ENCODE measurements at regions not wholly inside any gene's neighbourhood (a gene's known extent, or its start where the extent isn't known, plus 50 kb on each side); places are given as distances from the start of the nearest gene placed in this dataset.

DNA sequence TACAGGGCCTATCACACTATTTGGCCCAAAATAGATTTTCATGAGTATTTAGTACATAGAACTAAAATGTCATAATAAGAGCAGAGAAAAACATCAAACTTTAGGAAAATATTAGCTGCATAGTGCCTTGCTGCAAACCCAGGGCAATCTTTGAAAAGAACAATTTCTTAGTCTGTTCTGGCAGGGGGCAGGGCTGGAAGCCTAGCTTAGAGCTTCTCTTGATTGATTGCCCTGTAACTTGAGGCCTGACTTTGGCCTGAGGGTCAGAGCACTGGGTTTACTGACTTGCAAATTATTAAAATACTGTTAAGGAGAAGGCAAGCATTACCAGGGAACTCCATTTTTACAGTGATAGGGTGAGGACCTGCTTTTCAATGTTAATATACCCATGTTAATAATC, 115.8 kb upstream of the SPAG17 start:
- Histone ChIP-seq H3K36me3 (ENCODE audit: control insufficient read depth in 2 of 2, extremely low read depth in 1 of 2, insufficient read depth in 1 of 2, low read length in 1 of 2) (no peaks in the 10 kb centered on the region), H3K4me3 (ENCODE audit: control insufficient read depth in 1 of 2, extremely low read depth in 1 of 2, low read length in 1 of 2) (no peak overlapping the region), H3K27ac (ENCODE audit: low read length) (no peak overlapping the region), H3K9me3 (no peaks in the 10 kb centered on the region), H3K27me3 (replicated peaks in 1 of 2; ENCODE audit: control insufficient read depth in 2 of 2, extremely low read depth in 1 of 2, insufficient read depth in 2 of 2, low read length in 1 of 2) (no peaks in the 10 kb centered on the region), H3K4me1 (ENCODE audit: control insufficient read depth in 1 of 2, extremely low read depth in 1 of 2, insufficient read depth in 2 of 2, low read length in 2 of 2) (no peaks in the 10 kb centered on the region)
- ATAC-seq (replicated peaks in 1 of 4) = no peak
- Mint-ChIP-seq H3K27me3 (no peaks in the 10 kb centered on the region), H3K9me3 (peaks cover 0 to 5% (median 4%) of the 10 kb centered on the region in 3 donors), H3K4me3 (no peak overlapping the region), H3K36me3 (no peaks in the 10 kb centered on the region), H3K27ac (no peak overlapping the region), H3K4me1 (no peaks in the 10 kb centered on the region)
- ChIA-PET POLR2A (no interaction called here), CTCF (no interaction called here)
- no peak for DNase-seq

DNA sequence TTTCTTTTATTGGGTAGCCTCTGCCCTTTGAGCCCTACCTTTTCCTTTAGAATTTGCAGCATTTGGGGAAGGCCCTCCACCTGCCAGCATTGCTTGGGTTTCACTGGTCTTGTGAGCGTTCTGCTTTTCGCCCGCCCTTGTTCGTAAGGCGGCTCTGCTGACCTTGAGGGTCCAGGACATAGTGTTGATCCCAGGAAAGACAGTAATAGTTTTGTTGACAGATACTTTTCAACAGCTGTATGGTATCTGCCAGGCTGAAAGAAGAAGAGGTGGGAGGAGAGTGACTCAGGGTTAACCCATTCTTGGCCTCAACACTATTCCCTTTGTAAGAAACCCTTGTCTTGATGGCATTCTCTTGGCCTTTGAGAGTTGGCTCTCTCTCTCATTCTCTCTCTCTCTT, 113.4 kb upstream of the SPAG17 start:
- Histone ChIP-seq H3K27me3 (replicated peaks in 1 of 2; ENCODE audit: control insufficient read depth in 2 of 2, extremely low read depth in 1 of 2, insufficient read depth in 2 of 2, low read length in 1 of 2) (no peaks in the 10 kb centered on the region), H3K4me3 (ENCODE audit: control insufficient read depth in 1 of 2, extremely low read depth in 1 of 2, low read length in 1 of 2) (no peak overlapping the region), H3K9me3 (no peaks in the 10 kb centered on the region), H3K36me3 (ENCODE audit: control insufficient read depth in 2 of 2, extremely low read depth in 1 of 2, insufficient read depth in 1 of 2, low read length in 1 of 2) (no peaks in the 10 kb centered on the region), H3K27ac (ENCODE audit: low read length) (no peak overlapping the region), H3K4me1 (ENCODE audit: control insufficient read depth in 1 of 2, extremely low read depth in 1 of 2, insufficient read depth in 2 of 2, low read length in 2 of 2) (no peaks in the 10 kb centered on the region)
- H3K4me3 Mint-ChIP-seq = no peak overlapping the region
- H3K36me3 Mint-ChIP-seq = no peaks in the 10 kb centered on the region
- no peak for ATAC-seq (replicated peaks in 1 of 4)
- POLR2A ChIA-PET = no interaction called here
- no peak for DNase-seq
- H3K4me1 Mint-ChIP-seq = no peaks in the 10 kb centered on the region
- H3K9me3 Mint-ChIP-seq = peaks cover 0 to 5% (median 4%) of the 10 kb centered on the region in 3 donors
- H3K27ac Mint-ChIP-seq = no peak overlapping the region
- 100% methylated on average over 1 of the region's 5 CpGs for WGBS (ENCODE audit: insufficient coverage)
- H3K27me3 Mint-ChIP-seq = no peaks in the 10 kb centered on the region
- CTCF ChIA-PET = no interaction called here

DNA sequence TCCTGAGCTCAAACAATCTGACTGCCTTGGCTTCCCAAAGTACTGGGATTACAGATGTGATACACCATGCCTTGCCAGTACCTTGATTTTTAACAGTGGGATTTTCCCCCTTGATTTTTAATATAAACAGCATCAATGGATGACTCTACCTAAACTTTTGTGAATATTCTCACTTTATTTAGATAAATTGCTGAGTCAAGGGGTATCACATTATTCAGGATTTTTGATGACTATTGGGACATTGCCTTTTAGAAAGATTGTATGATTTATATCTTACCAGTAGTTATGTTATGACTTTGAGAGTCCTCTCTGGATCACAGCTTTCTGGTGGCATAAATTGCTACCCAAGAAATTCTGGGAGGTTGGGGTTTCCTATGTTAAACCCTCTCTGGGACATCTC, 112.5 kb upstream of the SPAG17 start:
- no peaks in the 10 kb centered on the region for H3K4me1 Mint-ChIP-seq
- no peak for ATAC-seq (replicated peaks in 1 of 4)
- H3K27me3 ChIP-seq (replicated peaks in 1 of 2; ENCODE audit: control insufficient read depth in 2 of 2, extremely low read depth in 1 of 2, insufficient read depth in 2 of 2, low read length in 1 of 2) = no peaks in the 10 kb centered on the region
- POLR2A ChIA-PET = no interaction called here
- no peak overlapping the region for H3K27ac ChIP-seq (ENCODE audit: low read length)
- no peak overlapping the region for H3K4me3 ChIP-seq (ENCODE audit: control insufficient read depth in 1 of 2, extremely low read depth in 1 of 2, low read length in 1 of 2)
- peaks cover 0 to 7% (median 5%) of the 10 kb centered on the region in 3 donors for H3K9me3 Mint-ChIP-seq
- no peak overlapping the region for H3K4me3 Mint-ChIP-seq
- H3K4me1 ChIP-seq (ENCODE audit: control insufficient read depth in 1 of 2, extremely low read depth in 1 of 2, insufficient read depth in 2 of 2, low read length in 2 of 2) = no peaks in the 10 kb centered on the region
- H3K36me3 Mint-ChIP-seq = no peaks in the 10 kb centered on the region
- no peaks in the 10 kb centered on the region for H3K27me3 Mint-ChIP-seq
- H3K36me3 ChIP-seq (ENCODE audit: control insufficient read depth in 2 of 2, extremely low read depth in 1 of 2, insufficient read depth in 1 of 2, low read length in 1 of 2) = no peaks in the 10 kb centered on the region
- DNase-seq = no peak
- CTCF ChIA-PET = no interaction called here
- H3K9me3 ChIP-seq = no peaks in the 10 kb centered on the region
- H3K27ac Mint-ChIP-seq = no peak overlapping the region

DNA sequence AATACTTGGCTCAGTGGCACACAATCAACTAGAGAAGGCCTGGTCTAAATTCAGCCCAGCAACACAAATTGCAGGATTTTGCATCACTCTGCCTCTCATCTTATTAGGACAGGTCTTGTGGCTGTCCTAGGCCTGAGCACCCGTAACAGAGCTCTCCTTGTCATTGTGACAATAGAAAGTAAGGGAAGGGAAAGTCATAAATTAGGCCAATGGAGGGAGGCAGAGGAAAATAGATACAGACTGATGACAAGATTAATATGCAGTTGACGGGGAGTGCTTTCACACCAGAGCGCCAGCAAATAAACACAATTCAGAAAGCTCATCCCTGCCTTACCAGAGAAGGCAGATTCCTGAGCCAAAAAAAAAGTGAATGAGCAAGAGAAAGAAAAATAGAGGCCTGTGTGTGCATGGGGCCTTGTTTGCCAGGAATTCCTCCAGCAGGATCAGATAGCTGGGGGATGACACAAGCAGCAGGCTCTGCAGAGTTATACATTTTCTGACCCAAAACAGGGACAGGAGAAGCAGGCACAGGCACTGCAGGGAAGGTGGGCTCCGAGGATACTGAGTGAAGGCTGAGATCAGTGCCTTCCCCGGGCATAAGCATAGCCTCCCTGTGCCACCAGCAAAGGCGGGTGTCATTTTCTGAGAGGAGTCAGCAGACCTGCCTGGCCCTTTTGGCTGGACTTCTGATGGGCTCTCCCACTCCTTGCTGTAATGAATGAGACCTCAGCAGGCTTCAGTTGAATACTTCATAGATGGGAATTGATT, 110.0 kb upstream of the SPAG17 start:
- H3K4me3 Mint-ChIP-seq = no peak overlapping the region
- H3K9me3 ChIP-seq = no peaks in the 10 kb centered on the region
- H3K27me3 Mint-ChIP-seq = no peaks in the 10 kb centered on the region
- H3K9me3 Mint-ChIP-seq = peaks cover 0 to 11% (median 5%) of the 10 kb centered on the region in 3 donors
- H3K27ac Mint-ChIP-seq = no peak overlapping the region
- POLR2A ChIA-PET = no interaction called here
- no peaks in the 10 kb centered on the region for H3K4me1 ChIP-seq (ENCODE audit: control insufficient read depth in 1 of 2, extremely low read depth in 1 of 2, insufficient read depth in 2 of 2, low read length in 2 of 2)
- H3K27ac ChIP-seq (ENCODE audit: low read length) = no peak overlapping the region
- no peak for ATAC-seq (replicated peaks in 1 of 4)
- DNase-seq = no peak
- no peaks in the 10 kb centered on the region for H3K36me3 ChIP-seq (ENCODE audit: control insufficient read depth in 2 of 2, extremely low read depth in 1 of 2, insufficient read depth in 1 of 2, low read length in 1 of 2)
- no peaks in the 10 kb centered on the region for H3K36me3 Mint-ChIP-seq
- H3K27me3 ChIP-seq (replicated peaks in 1 of 2; ENCODE audit: control insufficient read depth in 2 of 2, extremely low read depth in 1 of 2, insufficient read depth in 2 of 2, low read length in 1 of 2) = no peaks in the 10 kb centered on the region
- 67% methylated on average over 3 of the region's 6 CpGs for WGBS (ENCODE audit: insufficient coverage)
- CTCF ChIA-PET = no interaction called here
- H3K4me1 Mint-ChIP-seq = no peaks in the 10 kb centered on the region
- no peak overlapping the region for H3K4me3 ChIP-seq (ENCODE audit: control insufficient read depth in 1 of 2, extremely low read depth in 1 of 2, low read length in 1 of 2)

DNA sequence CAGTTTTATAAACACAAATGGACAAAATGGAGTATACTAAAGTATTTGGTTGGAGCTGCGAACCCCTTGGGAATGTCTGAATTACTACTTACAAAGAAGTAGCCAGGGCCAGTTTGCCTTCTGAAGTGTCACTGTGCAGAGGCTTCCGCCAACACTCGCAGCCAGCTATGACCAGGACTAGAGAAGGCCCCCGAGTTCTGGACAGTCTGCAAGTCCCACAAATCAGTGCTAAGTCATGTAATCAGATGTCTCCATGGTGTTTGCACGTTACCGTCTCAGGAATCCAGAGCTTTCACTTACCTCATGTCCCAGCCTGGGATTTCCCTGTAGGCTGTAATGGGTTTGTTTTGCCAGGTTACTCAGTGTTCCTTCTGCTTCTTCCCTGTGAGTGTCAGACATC, 106.6 kb upstream of the SPAG17 start:
- Mint-ChIP-seq H3K4me1 (no peaks in the 10 kb centered on the region), H3K27me3 (no peaks in the 10 kb centered on the region), H3K9me3 (peaks cover 0 to 9% (median 7%) of the 10 kb centered on the region in 3 donors), H3K27ac (no peak overlapping the region), H3K4me3 (no peak overlapping the region), H3K36me3 (no peaks in the 10 kb centered on the region)
- no peaks in the 10 kb centered on the region for H3K36me3 ChIP-seq (ENCODE audit: control insufficient read depth in 2 of 2, extremely low read depth in 1 of 2, insufficient read depth in 1 of 2, low read length in 1 of 2)
- no peaks in the 10 kb centered on the region for H3K9me3 ChIP-seq
- no peak overlapping the region for H3K27ac ChIP-seq (ENCODE audit: low read length)
- WGBS (ENCODE audit: insufficient coverage) = 94% methylated on average over 3 of the region's 6 CpGs
- H3K4me3 ChIP-seq (ENCODE audit: control insufficient read depth in 1 of 2, extremely low read depth in 1 of 2, low read length in 1 of 2) = no peak overlapping the region
- no peak for DNase-seq
- ChIA-PET CTCF (no interaction called here), POLR2A (no interaction called here)
- no peaks in the 10 kb centered on the region for H3K27me3 ChIP-seq (replicated peaks in 1 of 2; ENCODE audit: control insufficient read depth in 2 of 2, extremely low read depth in 1 of 2, insufficient read depth in 2 of 2, low read length in 1 of 2)
- ATAC-seq (replicated peaks in 1 of 4) = no peak
- H3K4me1 ChIP-seq (ENCODE audit: control insufficient read depth in 1 of 2, extremely low read depth in 1 of 2, insufficient read depth in 2 of 2, low read length in 2 of 2) = no peaks in the 10 kb centered on the region

DNA sequence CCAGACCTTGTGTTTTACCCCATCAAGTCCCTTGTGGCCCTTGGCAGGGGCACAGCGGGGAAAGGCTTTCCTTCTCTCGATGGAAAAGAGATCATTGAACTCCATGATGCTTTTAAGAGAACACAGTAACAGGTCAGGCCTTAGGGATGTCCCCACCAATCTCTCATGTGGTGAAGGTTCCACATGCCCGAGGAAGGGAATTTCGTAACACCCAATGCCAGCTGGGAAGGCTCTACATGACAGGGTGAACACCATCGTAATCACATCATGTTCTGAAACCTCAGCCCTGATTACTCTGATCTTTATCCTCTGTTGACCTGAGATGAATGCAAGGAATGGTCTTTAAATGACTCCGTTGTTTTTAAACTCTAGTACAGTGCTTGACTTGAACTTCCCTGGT, 105.5 kb upstream of the SPAG17 start:
- WGBS (ENCODE audit: insufficient coverage) = 75% methylated on average over 5 of the region's 6 CpGs
- no peaks in the 10 kb centered on the region for H3K27me3 ChIP-seq (replicated peaks in 1 of 2; ENCODE audit: control insufficient read depth in 2 of 2, extremely low read depth in 1 of 2, insufficient read depth in 2 of 2, low read length in 1 of 2)
- no peaks in the 10 kb centered on the region for H3K36me3 ChIP-seq (ENCODE audit: control insufficient read depth in 2 of 2, extremely low read depth in 1 of 2, insufficient read depth in 1 of 2, low read length in 1 of 2)
- Mint-ChIP-seq H3K4me3 (no peak overlapping the region), H3K9me3 (peaks cover 0 to 9% (median 7%) of the 10 kb centered on the region in 3 donors), H3K4me1 (no peaks in the 10 kb centered on the region), H3K27me3 (no peaks in the 10 kb centered on the region), H3K36me3 (no peaks in the 10 kb centered on the region), H3K27ac (no peak overlapping the region)
- ChIA-PET POLR2A (no interaction called here), CTCF (no interaction called here)
- ATAC-seq (replicated peaks in 1 of 4) (no peak), DNase-seq (no peak)
- H3K9me3 ChIP-seq = no peaks in the 10 kb centered on the region
- no peaks in the 10 kb centered on the region for H3K4me1 ChIP-seq (ENCODE audit: control insufficient read depth in 1 of 2, extremely low read depth in 1 of 2, insufficient read depth in 2 of 2, low read length in 2 of 2)
- H3K27ac ChIP-seq (ENCODE audit: low read length) = no peak overlapping the region
- no peak overlapping the region for H3K4me3 ChIP-seq (ENCODE audit: control insufficient read depth in 1 of 2, extremely low read depth in 1 of 2, low read length in 1 of 2)

DNA sequence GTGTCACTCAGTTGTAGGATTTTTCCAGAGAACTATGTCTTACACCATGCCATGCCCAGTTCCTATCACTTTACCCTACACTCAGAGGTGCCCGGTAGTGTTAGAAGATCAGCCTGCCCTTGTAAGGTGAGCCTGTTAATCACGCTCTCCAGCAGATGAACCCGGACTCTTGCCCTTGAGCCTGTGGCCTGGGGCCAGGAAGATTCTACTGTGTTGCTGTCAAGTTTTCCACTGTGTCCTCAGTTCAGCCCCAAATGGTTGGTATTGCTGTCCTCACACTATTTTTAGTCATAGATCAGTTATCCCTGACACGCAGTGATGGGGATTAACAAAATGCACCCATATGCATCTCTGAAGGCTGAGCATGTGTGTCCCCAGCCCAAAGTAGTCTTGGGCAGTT, 105.0 kb upstream of the SPAG17 start:
- Mint-ChIP-seq H3K27ac (no peak overlapping the region), H3K27me3 (no peaks in the 10 kb centered on the region), H3K9me3 (peaks cover 0 to 9% (median 7%) of the 10 kb centered on the region in 3 donors), H3K36me3 (no peaks in the 10 kb centered on the region), H3K4me3 (no peak overlapping the region), H3K4me1 (no peaks in the 10 kb centered on the region)
- Histone ChIP-seq H3K4me3 (ENCODE audit: control insufficient read depth in 1 of 2, extremely low read depth in 1 of 2, low read length in 1 of 2) (no peak overlapping the region), H3K36me3 (ENCODE audit: control insufficient read depth in 2 of 2, extremely low read depth in 1 of 2, insufficient read depth in 1 of 2, low read length in 1 of 2) (no peaks in the 10 kb centered on the region), H3K9me3 (no peaks in the 10 kb centered on the region), H3K27me3 (replicated peaks in 1 of 2; ENCODE audit: control insufficient read depth in 2 of 2, extremely low read depth in 1 of 2, insufficient read depth in 2 of 2, low read length in 1 of 2) (no peaks in the 10 kb centered on the region), H3K4me1 (ENCODE audit: control insufficient read depth in 1 of 2, extremely low read depth in 1 of 2, insufficient read depth in 2 of 2, low read length in 2 of 2) (no peaks in the 10 kb centered on the region), H3K27ac (ENCODE audit: low read length) (no peak overlapping the region)
- ATAC-seq (replicated peaks in 1 of 4) (no peak), DNase-seq (no peak)
- 95% methylated on average over 3 of the region's 4 CpGs for WGBS (ENCODE audit: insufficient coverage)
- ChIA-PET POLR2A (no interaction called here), CTCF (no interaction called here)

Measured in T-cell (primary cell).